NCI-H524 treated with DMSO at 0.1 percent for 48 hours (cell line): ENCODE measurements at regions not wholly inside any gene's neighbourhood (a gene's known extent, or its start where the extent isn't known, plus 50 kb on each side); places are given as distances from the start of the nearest gene placed in this dataset.
A peak's percentile ranks its signal among the peaks of the same experiment; 100 is the strongest.
"Not testable (repeated sequence)": the region's sequence is repeated elsewhere in the genome, so short reads cannot be mapped to it uniquely, and the experiment has no call there.

Experiments used
- DNase-seq: peaks from one replicate; lab custom pipeline; 2025; lab: John Stamatoyannopoulos, UW

DNA sequence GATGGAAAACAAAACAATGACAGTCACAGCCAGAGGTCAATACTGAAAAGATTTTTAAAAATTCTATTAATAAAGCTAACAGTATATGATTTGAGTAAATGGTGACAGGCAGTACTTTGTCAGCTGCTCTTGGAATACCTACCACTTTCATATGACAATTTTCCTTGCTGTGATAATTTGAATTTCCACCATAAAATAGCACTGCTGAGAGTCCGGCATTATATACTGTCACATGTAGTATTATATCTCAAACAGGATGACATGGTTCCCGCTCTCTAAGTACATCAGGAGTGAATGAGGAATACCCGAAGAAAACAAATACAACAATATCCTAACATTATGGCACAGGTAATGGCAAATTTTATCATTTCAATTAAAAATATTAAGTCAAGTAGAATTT, 146.8 kb upstream of the TMPRSS15 start:
- no peak for DNase-seq

- DNase-seq = peak; percentile 90
Observed at GRCh38 chr21:18553786-18554185, 150.2 kb upstream of the TMPRSS15 start.

DNA sequence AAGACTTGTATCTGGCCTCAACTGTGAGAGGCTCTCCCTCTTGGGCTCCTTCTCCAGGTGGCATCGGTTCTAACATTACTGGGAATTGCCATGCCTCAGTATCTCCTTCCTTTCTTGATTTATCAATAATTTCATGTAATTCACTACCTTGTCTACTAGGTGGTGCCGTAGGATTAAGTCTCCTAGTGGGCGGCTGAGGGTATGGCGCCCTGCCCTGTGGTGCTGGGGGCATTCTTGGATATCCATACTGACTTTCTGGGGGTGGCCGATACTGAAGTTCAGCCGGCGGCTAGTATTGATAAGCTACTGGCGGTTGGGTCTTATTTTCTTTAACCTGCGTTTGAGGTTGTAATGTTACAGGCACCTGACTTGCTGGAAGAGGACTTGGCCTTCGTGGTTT, 164.2 kb upstream of the TMPRSS15 start:
- not testable (repeated sequence) for DNase-seq

DNA sequence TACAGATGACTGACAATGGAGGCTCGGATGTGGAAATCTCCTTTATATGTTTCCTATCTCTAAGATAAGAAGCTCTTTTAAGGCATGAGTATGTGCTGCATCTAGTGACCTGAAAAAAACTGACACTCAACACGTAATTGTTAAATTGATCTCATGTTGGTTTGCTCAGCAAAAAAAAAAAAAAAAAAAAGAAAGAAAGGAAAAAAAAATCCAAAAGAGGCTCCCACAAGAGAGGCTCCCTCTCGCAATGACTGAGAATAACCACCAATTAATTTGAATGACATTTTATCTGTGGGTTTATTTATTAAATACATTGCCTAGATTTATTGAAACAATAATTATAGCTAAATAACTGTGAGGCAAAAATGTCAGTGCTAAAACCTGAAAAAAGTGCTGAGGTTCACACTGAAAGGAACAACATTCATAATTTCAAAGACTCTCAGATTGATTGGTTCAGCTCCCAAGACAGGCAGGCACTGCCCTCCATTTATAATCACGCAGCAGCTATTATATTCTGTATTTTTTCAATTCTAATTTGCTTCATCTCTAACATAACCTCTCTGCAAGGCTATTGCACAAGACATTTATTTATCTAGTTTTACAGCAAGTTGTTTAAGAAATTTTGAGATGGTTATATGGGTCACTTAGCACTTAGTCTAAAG, 184.5 kb upstream of the TMPRSS15 start:
- no peak for DNase-seq

GRCh38 chr21:18601146-18601545, 197.6 kb upstream of the TMPRSS15 start:
- no peak for DNase-seq

DNA sequence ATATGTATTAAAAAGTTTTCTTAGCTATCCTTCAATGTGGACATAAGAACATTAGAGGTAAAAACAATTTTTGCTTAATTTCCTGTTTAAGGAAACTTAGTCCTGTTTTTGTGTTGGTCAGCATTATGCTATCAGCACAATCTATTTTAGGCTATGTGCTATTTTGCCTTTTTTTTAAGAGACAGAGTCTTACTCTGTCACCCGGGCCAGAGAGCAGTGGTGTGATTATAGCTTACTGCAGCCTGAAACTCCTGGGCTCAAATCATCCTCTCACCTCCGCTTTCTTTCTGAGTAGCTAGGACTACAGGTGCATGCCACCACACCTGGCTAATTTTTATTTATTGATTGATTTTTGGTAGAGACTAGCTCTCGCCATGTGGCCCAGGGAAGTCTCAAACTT, 199.1 kb upstream of the TMPRSS15 start:
- no peak for DNase-seq

- no peak for DNase-seq
Observed at GRCh38 chr21:18603261-18603660, 199.7 kb upstream of the TMPRSS15 start.

DNA sequence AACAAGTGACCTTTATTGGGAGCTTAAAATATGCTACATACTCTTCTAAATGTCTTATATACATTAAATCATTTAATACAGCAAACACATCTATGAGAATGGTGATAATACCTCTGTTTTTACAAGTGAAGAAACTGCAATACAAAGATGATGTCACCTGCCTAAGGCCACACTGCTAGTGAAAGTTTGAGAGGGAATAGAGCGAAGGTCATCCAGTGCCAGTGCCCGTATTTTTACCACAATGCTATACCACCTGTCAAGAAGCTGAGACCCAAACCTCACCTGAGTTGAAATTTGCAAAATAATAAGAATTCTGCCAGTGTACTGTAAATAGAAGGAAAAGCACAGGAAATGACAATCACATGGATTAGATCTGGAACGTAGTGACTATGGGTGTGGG, 200.4 kb upstream of the TMPRSS15 start:
- no peak for DNase-seq

- DNase-seq = peak; percentile 85
Observed at GRCh38 chr21:18608226-18608625, 204.6 kb upstream of the TMPRSS15 start.

- DNase-seq = no peak
Observed at GRCh38 chr21:18614303-18614702, 210.7 kb upstream of the TMPRSS15 start.

DNA sequence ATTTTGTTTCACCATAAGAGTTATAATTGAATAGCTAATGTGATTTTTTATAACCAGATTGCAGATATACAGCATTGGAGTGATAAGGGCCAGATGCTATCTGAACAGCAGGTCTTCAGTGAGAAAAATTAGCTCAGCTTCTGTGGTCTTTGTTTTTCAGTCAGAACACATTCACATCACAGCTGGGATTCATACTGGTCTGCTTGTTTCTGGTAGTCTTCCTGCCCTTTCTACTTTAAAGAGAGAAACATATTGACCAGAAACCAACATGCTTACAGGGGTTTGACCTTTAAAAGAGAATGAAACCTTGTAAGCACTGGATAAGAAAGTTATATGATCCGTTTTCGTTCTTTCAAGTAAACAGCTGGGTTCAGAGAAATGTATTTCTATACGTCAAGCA, 213.7 kb upstream of the TMPRSS15 start:
- DNase-seq = no peak

DNA sequence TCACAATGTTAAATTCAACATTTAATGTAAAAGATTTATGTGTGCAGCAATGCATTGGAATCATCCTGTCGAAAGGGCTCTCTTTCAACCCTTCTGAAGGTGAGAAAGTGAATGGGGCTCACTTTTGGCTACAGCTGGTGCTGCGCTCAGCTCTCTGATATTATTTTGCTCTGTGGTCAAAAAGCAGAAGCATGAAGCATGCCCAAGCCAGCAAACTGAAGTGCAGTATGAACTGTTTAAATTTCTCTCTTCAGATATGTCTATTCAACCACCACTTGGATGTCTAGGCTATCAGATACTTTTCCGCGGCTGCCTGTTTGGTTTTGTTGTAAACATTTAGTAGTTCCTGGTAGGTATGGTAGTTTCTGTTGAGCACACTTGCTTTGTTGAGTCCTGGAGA, 216.9 kb upstream of the TMPRSS15 start:
- no peak for DNase-seq

DNA sequence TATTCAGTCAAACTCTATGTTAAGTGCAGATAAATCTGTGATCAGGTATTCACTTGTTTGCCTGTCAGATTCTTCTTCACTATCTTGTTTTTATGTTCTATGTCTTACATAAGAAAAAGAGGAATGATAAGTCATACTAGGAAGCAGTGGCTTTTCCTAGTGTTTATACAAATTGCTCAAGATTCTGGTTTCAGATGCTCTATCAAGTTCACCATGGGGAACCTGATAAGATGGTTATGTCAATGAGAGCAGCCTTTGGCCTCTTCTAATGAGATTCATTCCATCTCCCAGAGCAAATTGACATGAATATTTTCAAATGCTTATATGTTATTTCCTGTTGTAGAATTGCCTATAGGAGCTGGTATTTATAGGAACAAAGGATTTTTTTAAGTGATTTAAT, 218.8 kb upstream of the TMPRSS15 start:
- DNase-seq = no peak

DNA sequence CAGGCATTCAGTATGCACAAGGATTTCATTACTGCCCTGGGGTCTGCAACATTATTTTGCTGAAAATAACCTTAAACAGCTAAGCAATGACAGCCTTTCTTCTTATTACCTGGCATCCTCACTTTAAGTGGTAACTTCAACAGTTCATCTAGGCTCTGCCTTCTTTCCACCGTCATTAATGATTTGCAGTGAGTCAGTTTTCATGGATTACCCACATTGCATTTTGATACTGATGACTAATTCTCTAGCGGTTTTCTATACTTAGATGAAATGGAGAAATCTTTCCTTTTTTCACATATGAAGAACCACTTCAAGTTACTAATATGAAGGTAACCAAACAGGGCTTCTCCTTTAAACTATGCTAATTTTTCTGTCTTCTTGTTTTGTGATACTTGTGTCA, 226.9 kb upstream of the TMPRSS15 start:
- no peak for DNase-seq

- DNase-seq = no peak
Observed at GRCh38 chr21:18636897-18637296, 233.3 kb upstream of the TMPRSS15 start.

DNA sequence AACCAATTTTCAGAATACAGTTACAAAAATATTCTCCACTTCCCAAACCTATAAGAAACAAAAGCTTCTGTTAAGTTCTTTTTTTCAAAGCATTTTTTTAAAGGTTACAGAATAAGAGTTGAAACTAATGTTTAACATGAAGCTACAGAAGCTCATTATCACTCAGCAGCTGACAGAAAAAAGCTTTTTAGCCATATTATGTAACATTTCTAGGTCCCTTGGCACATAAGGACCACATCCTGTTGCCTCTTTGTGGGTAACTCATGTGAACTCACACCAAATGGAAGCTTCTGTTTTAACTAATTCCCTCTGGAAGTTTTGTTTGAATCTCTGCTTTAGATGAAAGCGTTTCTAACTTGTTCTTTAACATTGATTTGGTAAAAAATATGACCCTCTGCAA, 242.5 kb upstream of the TMPRSS15 start:
- no peak for DNase-seq

DNA sequence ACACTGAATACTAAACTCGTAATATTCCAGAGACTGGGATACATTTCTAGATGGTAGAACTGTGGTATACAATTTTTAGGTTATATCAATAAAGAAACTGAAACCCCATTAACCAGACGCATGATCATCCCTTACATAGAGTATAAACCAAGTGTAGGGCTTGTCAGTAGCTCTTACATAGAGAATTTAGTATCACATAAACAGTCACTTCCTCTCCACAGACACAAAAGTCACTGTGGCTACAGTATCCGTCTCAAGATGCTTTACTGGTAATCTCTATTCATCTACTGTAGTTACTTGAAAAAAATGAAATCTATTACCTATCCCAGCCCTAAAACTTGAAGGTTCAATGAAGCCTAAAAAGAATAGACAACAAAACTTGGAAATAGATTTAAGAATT, 252.3 kb upstream of the TMPRSS15 start:
- DNase-seq = no peak

DNA sequence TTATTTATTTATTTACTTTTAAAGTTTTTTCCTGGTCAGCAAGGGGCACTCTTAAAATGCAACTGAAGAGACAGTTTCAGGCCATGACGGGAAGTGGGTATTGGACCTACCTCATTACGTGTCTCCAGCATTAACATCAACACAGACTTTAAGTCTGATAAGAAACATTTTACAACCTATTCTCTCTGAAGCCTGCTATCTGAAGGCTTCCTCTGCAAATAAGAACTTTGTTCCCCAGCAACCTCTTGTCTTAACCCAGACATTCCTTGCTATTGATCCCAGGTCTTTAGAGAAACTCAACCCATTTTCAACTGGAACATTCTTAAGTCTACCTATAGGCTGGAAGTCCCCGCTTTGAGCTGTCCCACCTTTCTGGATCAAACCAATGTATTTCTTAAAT, 258.3 kb upstream of the TMPRSS15 start:
- DNase-seq = no peak

- DNase-seq = no peak
Observed at GRCh38 chr21:18663663-18664062, 260.1 kb upstream of the TMPRSS15 start.

- DNase-seq = no peak
Observed at GRCh38 chr21:18666725-18667124, 263.1 kb upstream of the TMPRSS15 start.

DNA sequence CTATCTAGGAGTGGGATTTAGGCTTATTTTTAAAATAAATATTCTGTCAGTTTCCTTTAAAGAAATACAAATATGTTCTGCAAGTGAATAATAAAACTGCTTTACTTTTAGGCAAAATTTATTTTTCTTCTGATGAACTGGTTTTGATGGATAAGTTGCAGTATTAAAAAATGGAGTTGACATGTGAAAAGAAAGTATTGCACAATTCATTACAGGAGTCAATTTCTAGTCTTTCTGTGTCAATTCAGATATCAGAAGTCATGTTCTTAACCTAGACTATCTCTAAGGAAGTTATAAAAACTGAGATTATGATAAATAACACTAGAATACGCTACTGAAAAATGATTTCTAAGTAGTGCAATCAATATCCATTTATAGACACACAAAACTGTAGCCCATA, 270.2 kb upstream of the TMPRSS15 start:
- DNase-seq = no peak

- DNase-seq = no peak
Observed at GRCh38 chr21:18677632-18678031, 274.0 kb upstream of the TMPRSS15 start.

DNA sequence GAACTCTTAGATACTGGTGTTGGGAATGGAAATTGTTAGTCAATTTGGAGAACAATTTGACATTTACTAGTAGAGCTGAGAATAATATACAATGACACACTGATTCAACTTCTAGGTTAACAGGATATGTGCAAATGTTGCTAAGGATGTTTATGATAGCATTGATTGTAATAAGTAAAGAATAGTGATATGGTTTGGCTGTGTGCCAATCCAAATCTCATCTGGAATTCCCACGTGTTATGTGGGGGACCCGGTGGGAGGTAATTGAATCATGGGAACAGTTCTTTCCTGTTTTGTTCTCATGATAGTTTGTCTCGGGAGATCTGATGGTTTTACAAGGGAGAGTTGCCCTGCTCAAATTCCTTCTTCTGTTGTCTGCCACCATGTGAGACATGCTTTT, 302.4 kb upstream of the TMPRSS15 start:
- DNase-seq = no peak

- DNase-seq = no peak
Observed at GRCh38 chr21:18711662-18712061, 308.1 kb upstream of the TMPRSS15 start.

- no peak for DNase-seq
Observed at GRCh38 chr21:18715606-18716005, 312.0 kb upstream of the TMPRSS15 start.
